Mesenchymal stem cell (in vitro differentiated cells and primary cell): ENCODE measurements at regions not wholly inside any gene's neighbourhood (a gene's known extent, or its start where the extent isn't known, plus 50 kb on each side); places are given as distances from the start of the nearest gene placed in this dataset.

Source experiments
- DNase-seq: peaks from one replicate; pipeline ENCODE4 v3.0.0-alpha.2; 2013
- H2AFZ ChIP-seq: one replicate; pipeline ENCODE4 v1.6.1; 2013; ENCODE audit warnings: low read depth, mild to moderate bottlenecking, control low read depth, inconsistent platforms, low read length, moderate library complexity
- H2AK5ac ChIP-seq: 2 replicates; pipeline ENCODE4 v1.6.1; 2013; ENCODE audit warnings: low read length, moderate library complexity, mild to moderate bottlenecking, inconsistent platforms; ENCODE audit not compliant: severe bottlenecking
- H2BK120ac ChIP-seq: one replicate; pipeline ENCODE4 v1.6.1; 2013; ENCODE audit warnings: low read depth, mild to moderate bottlenecking, inconsistent platforms, low read length, moderate library complexity
- H2BK12ac ChIP-seq, 2 experiments: one replicate each; pipeline ENCODE4 v1.6.1; 2013; ENCODE audit warnings: inconsistent platforms in 2 of 2, low read length in 2 of 2, mild to moderate bottlenecking in 2 of 2, moderate library complexity in 2 of 2, control low read depth in 1 of 2
- H2BK15ac ChIP-seq: one replicate; pipeline ENCODE4 v1.6.1; 2013; ENCODE audit warnings: mild to moderate bottlenecking, low read depth, inconsistent platforms; ENCODE audit not compliant: poor library complexity, severe bottlenecking
- H2BK5ac ChIP-seq: 2 replicates; pipeline ENCODE4 v1.6.1; 2013; ENCODE audit warnings: low read depth, mild to moderate bottlenecking, low read length, control low read depth, inconsistent platforms; ENCODE audit not compliant: poor library complexity, severe bottlenecking
- H3K14ac ChIP-seq, 2 experiments: one replicate each; pipeline ENCODE4 v1.6.1; 2013; ENCODE audit warnings: inconsistent platforms in 2 of 2, low read length in 2 of 2, control low read depth in 1 of 2, mild to moderate bottlenecking in 1 of 2, moderate library complexity in 1 of 2
- H3K18ac ChIP-seq, 2 experiments: one replicate each; pipeline ENCODE4 v1.6.1; 2013; ENCODE audit warnings: inconsistent platforms in 2 of 2, low read length in 2 of 2, control low read depth in 1 of 2, low read depth in 1 of 2, mild to moderate bottlenecking in 1 of 2
- H3K23ac ChIP-seq, 2 experiments: one replicate each; pipeline ENCODE4 v1.6.1; 2013; ENCODE audit warnings: inconsistent platforms in 2 of 2, low read length in 2 of 2, mild to moderate bottlenecking in 2 of 2, moderate library complexity in 2 of 2, control low read depth in 1 of 2
- H3K27ac ChIP-seq: 2 replicates; pipeline ENCODE4 v1.5.1; 2013; ENCODE audit warnings: mild to moderate bottlenecking, moderate library complexity, low read length, control low read depth, inconsistent platforms; ENCODE audit not compliant: poor library complexity, severe bottlenecking
- H3K27me3 ChIP-seq, 2 experiments: 2 replicates each; pipeline versions ENCODE4 v1.6.1 to v1.7.0; 2013; ENCODE audit warnings: low read length in 2 of 2, mild to moderate bottlenecking in 2 of 2, moderate library complexity in 2 of 2, control low read depth in 1 of 2, inconsistent platforms in 1 of 2; ENCODE audit not compliant: control insufficient read depth in 1 of 2, insufficient read depth in 1 of 2
- H3K36me3 ChIP-seq, 2 experiments: 2 replicates each; pipeline versions ENCODE4 v1.6.1 to v1.7.0; 2013; ENCODE audit warnings: low read length in 2 of 2, control low read depth in 1 of 2, inconsistent platforms in 1 of 2, low read depth in 1 of 2, mild to moderate bottlenecking in 1 of 2; ENCODE audit not compliant: insufficient read depth in 2 of 2, control insufficient read depth in 1 of 2
- H3K4ac ChIP-seq, 2 experiments: one replicate each; pipeline ENCODE4 v1.6.1; 2013; ENCODE audit warnings: inconsistent platforms in 2 of 2, low read length in 2 of 2, mild to moderate bottlenecking in 2 of 2, moderate library complexity in 2 of 2, control low read depth in 1 of 2, low read depth in 1 of 2
- H3K4me1 ChIP-seq: 2 replicates; pipeline ENCODE4 v1.6.1; 2013; ENCODE audit warnings: low read depth, low read length, control low read depth; ENCODE audit not compliant: control insufficient read depth, insufficient read depth
- H3K4me2 ChIP-seq: 2 replicates; pipeline ENCODE4 v1.6.1; 2013; ENCODE audit warnings: low read length, mild to moderate bottlenecking, inconsistent platforms; ENCODE audit not compliant: poor library complexity, severe bottlenecking
- H3K4me3 ChIP-seq, 2 experiments: 2 replicates each; pipeline versions ENCODE4 v1.5.1 to v1.7.0; 2013; ENCODE audit warnings: low read length in 2 of 2, mild to moderate bottlenecking in 2 of 2, control low read depth in 1 of 2, low read depth in 1 of 2; ENCODE audit not compliant: insufficient read depth in 1 of 2
- H3K79me1 ChIP-seq: replicated peaks from 2 replicates; pipeline ENCODE4 v1.6.1; 2013; ENCODE audit warnings: mild to moderate bottlenecking, control low read depth, low read length, inconsistent platforms; ENCODE audit not compliant: poor library complexity, severe bottlenecking
- H3K9ac ChIP-seq: 2 replicates; pipeline ENCODE4 v1.7.0; 2013; ENCODE audit warnings: mild to moderate bottlenecking, low read length, moderate library complexity
- H3K9me3 ChIP-seq: 2 replicates; pipeline ENCODE4 v1.7.0; 2013; ENCODE audit warnings: mild to moderate bottlenecking, low read length; ENCODE audit not compliant: control insufficient read depth
- H4K8ac ChIP-seq: one replicate; pipeline ENCODE4 v1.6.1; 2013; ENCODE audit warnings: inconsistent platforms, mild to moderate bottlenecking, low read length, moderate library complexity
- H4K91ac ChIP-seq: one replicate; pipeline ENCODE4 v1.6.1; 2013; ENCODE audit warnings: mild to moderate bottlenecking, low read length, inconsistent platforms
- WGBS: methylation state at CpG from one replicate; pipeline ENCODE4 v1.1.7; 2013; ENCODE audit warnings: mixed read lengths; 5-methylcytosine and 5-hydroxymethylcytosine counted together

DNA sequence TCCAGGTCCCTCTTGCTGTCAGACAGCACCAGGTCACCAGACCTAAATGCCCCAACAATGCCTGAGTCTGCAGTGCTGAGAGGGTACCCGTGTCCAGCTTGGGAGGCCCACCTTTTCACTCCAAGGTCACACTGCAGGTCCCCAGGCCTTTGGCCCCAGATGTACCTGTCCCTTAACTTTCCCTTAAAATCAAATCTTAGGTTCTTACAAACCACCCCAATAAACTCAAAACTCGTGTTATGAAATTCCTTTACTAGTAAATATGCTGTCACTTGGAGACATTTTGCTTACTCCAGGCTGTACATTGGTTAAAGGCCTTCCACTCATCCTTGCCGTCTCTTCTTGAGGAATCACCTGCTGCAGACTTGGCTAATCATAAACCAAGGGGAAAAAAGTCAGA lies 165.7 kb upstream of the RREB1 start:
- Histone ChIP-seq H3K27me3 (no peaks in the 10 kb centered on the region), H3K9ac (no peak overlapping the region), H3K79me1 (no peaks in the 10 kb centered on the region), H2BK15ac (no peak overlapping the region), H3K27ac (no peak overlapping the region), H4K91ac (no peak overlapping the region), H3K18ac (no peak overlapping the region), H3K36me3 (no peaks in the 10 kb centered on the region), H3K4me3 (no peak overlapping the region), H4K8ac (no peak overlapping the region), H2AK5ac (no peak overlapping the region), H3K4ac (no peak overlapping the region), H3K14ac (no peak overlapping the region), H2BK120ac (no peak overlapping the region), H2AFZ (no peak overlapping the region), H2BK12ac (no peak overlapping the region), H3K4me2 (no peak overlapping the region), H3K4me1 (no peaks in the 10 kb centered on the region), H3K23ac (no peak overlapping the region), H3K9me3 (no peaks in the 10 kb centered on the region), H2BK5ac (no peak overlapping the region)
- DNase-seq, result no peak
- WGBS, result 87% methylated on average over 3 of the region's 3 CpGs

DNA sequence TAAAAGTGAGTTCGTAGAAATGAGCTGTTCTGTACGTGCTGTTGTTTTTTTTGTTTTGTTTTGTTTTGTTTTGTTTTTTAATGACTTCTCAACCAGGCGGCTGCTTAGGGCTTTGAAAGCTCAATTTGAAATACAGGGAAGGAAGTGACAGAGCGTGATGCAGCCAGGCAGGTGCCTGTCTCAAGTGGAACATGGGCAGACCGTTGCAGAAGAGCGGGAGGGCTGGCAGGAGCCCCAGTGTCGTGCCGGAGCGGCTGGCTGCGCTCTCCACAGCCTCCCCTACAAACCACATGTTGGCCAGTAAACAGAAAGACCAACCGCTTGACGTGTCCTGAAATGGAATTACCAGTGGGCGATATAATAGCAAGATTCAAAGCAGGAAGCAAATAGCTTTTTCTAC lies 164.9 kb upstream of the RREB1 start:
- H3K18ac ChIP-seq, result no peak overlapping the region
- no peaks in the 10 kb centered on the region for H3K36me3 ChIP-seq
- no peak overlapping the region for H3K4ac ChIP-seq
- no peak overlapping the region for H2BK120ac ChIP-seq
- no peaks in the 10 kb centered on the region for H3K4me1 ChIP-seq
- DNase-seq, result no peak
- no peak overlapping the region for H2AFZ ChIP-seq
- H3K9me3 ChIP-seq, result no peaks in the 10 kb centered on the region
- no peak overlapping the region for H3K4me2 ChIP-seq
- no peaks in the 10 kb centered on the region for H3K27me3 ChIP-seq
- H4K8ac ChIP-seq, result no peak overlapping the region
- peak overlapping the region; percentile 33 for H3K9ac ChIP-seq
- peak overlapping the region in 1 of 2 experiments; percentile 18 for H3K4me3 ChIP-seq
- 84% methylated on average over 11 of the region's 13 CpGs for WGBS
- no peak overlapping the region for H3K23ac ChIP-seq
- no peak overlapping the region for H2BK12ac ChIP-seq
- no peaks in the 10 kb centered on the region for H3K79me1 ChIP-seq
- H2BK5ac ChIP-seq, result no peak overlapping the region
- no peak overlapping the region for H2AK5ac ChIP-seq
- H2BK15ac ChIP-seq, result no peak overlapping the region
- H4K91ac ChIP-seq, result no peak overlapping the region
- H3K14ac ChIP-seq, result no peak overlapping the region
- H3K27ac ChIP-seq, result no peak overlapping the region

DNA sequence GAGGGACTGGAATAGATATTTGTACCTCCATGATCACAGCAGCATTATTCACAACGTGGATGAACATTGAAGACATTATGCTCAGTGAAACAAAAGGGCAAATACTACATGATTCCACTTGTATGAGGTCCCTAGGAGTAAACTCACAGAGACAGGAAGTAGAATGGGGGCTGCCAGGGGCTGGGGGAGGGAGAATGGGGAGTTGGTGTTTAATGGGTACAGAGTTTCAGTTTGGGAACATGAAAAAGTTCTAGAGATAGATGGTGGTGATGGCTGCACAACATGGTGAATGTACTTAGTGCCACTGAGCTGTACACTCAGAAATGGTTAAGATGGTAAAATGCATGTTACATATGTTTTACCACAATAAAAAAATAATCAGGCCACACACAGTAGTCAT lies 164.3 kb upstream of the RREB1 start:
- Histone ChIP-seq H3K14ac (no peak overlapping the region), H3K23ac (no peak overlapping the region), H2BK12ac (no peak overlapping the region), H3K27me3 (no peaks in the 10 kb centered on the region), H3K4me1 (no peaks in the 10 kb centered on the region), H4K91ac (no peak overlapping the region), H3K9ac (peak overlapping the region; percentile 33), H3K18ac (no peak overlapping the region), H3K9me3 (no peaks in the 10 kb centered on the region), H4K8ac (no peak overlapping the region), H3K27ac (no peak overlapping the region), H2BK15ac (no peak overlapping the region), H2BK5ac (no peak overlapping the region), H3K4me2 (no peak overlapping the region), H3K36me3 (no peaks in the 10 kb centered on the region), H3K4me3 (no peak overlapping the region), H3K4ac (no peak overlapping the region), H2AFZ (no peak overlapping the region), H3K79me1 (no peaks in the 10 kb centered on the region), H2AK5ac (no peak overlapping the region), H2BK120ac (no peak overlapping the region)
- WGBS, result 89% methylated on average over 1 of the region's 1 CpG
- no peak for DNase-seq

DNA sequence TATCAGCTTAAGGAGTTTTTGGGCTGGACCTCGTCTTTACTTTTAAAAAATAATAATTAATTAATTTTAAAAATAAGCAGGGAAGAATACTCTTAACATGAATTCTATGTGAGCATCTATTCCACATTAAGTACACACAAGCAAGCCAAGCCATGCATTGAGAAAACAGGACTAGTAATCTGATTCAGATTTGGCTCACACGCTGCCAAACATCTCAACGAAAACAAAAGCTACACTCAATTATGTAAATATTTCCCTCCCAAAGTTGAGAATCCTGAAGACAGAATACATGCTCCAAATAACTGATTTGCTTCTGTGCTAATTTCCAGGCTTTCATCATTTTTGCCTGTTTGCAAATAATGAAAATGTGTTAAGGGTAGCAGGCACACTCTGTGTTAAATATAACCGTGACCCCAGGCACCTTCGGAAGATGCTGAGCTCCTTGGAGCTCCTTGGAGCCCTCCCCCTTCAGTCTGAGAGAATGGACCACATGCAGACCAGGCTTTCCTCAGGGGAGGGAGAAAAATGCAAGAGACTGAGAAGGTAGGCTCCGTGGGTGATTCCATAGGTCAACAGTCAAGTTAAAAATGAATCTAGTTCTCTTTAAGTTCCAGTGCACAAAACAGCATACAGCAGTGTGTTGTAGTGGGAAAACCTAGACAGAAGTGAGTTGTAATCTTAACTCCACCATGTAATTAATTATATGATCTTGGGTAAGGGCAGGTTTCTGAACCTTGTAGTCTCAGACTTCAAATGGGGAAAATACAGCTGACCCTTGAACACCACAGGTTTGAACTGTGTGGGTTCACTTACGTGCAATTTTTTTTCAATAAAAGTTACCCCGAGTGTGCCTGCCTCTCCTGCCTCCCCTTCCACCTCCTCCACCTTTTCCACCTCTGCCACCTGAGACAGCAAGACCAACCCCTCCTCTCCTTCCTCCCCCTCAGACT lies 161.3 kb upstream of the RREB1 start:
- 83% methylated on average over 7 of the region's 8 CpGs for WGBS
- Histone ChIP-seq H4K91ac (no peak overlapping the region), H3K79me1 (no peaks in the 10 kb centered on the region), H2AFZ (no peak overlapping the region), H3K27ac (no peak overlapping the region), H3K14ac (no peak overlapping the region), H3K18ac (no peak overlapping the region), H2BK120ac (no peak overlapping the region), H2BK12ac (no peak overlapping the region), H3K27me3 (no peaks in the 10 kb centered on the region), H2BK15ac (no peak overlapping the region), H3K36me3 (no peaks in the 10 kb centered on the region), H2BK5ac (no peak overlapping the region), H3K23ac (no peak overlapping the region), H3K9me3 (peaks cover 11% of the 10 kb centered on the region), H3K9ac (no peak overlapping the region), H2AK5ac (no peak overlapping the region), H4K8ac (no peak overlapping the region), H3K4ac (no peak overlapping the region), H3K4me3 (no peak overlapping the region), H3K4me1 (no peaks in the 10 kb centered on the region), H3K4me2 (no peak overlapping the region)
- no peak for DNase-seq
